WTC11 (cell line): ENCODE measurements at regions not wholly inside any gene's neighbourhood (a gene's known extent, or its start where the extent isn't known, plus 50 kb on each side); places are given as distances from the start of the nearest gene placed in this dataset.

Experiments used
- E2F5 ChIP-seq: sonication (generic); formaldehyde crosslinking; IDR thresholded peaks from 2 replicates; pipeline ENCODE4 v1.8.1; 2022; ENCODE audit warnings: mild to moderate bottlenecking, moderate library complexity, missing genetic modification reagents
- ERG ChIP-seq: fragments of 250-450 bp; sonication (Bioruptor Pico); IDR thresholded peaks from 2 replicates; pipeline ENCODE4 v1.8.0; 2021; ENCODE audit warnings: mild to moderate bottlenecking
- FOXK1 ChIP-seq: sonication (generic); formaldehyde crosslinking; IDR thresholded peaks from 2 replicates; pipeline ENCODE4 v1.8.0; 2022; ENCODE audit warnings: mild to moderate bottlenecking, moderate library complexity, missing genetic modification reagents
- JUN ChIP-seq: sonication (generic); formaldehyde crosslinking; IDR thresholded peaks from 2 replicates; pipeline ENCODE4 v1.8.0; 2023; ENCODE audit warnings: mild to moderate bottlenecking, missing genetic modification reagents
- NR1H2 ChIP-seq: sonication (generic); formaldehyde crosslinking; IDR thresholded peaks from 2 replicates; pipeline ENCODE4 v1.9.0; 2021; ENCODE audit warnings: mild to moderate bottlenecking, moderate library complexity, missing genetic modification reagents
- ZMAT4 ChIP-seq: fragments of 250-450 bp; sonication (Bioruptor Pico); IDR thresholded peaks from 2 replicates; pipeline ENCODE4 v1.9.0; 2021; ENCODE audit warnings: mild to moderate bottlenecking
- TF ChIP-seq, protein P1 (sequence below): fragments of 200-600 bp; IDR thresholded peaks from 2 replicates; pipeline ENCODE4 v1.8.0; 2022; ENCODE audit warnings: antibody characterized with exemption
- TF ChIP-seq, protein P2 (sequence below): sonication (generic); formaldehyde crosslinking; IDR thresholded peaks from 2 replicates; pipeline ENCODE4 v1.8.0; 2022; ENCODE audit warnings: mild to moderate bottlenecking, missing genetic modification reagents

- no peak for TF ChIP-seq E2F5 (CRISPR knock-in tag)
- TF ChIP-seq ZMAT4 (CRISPR knock-in tag): no peak
- TF ChIP-seq, protein P1, sequence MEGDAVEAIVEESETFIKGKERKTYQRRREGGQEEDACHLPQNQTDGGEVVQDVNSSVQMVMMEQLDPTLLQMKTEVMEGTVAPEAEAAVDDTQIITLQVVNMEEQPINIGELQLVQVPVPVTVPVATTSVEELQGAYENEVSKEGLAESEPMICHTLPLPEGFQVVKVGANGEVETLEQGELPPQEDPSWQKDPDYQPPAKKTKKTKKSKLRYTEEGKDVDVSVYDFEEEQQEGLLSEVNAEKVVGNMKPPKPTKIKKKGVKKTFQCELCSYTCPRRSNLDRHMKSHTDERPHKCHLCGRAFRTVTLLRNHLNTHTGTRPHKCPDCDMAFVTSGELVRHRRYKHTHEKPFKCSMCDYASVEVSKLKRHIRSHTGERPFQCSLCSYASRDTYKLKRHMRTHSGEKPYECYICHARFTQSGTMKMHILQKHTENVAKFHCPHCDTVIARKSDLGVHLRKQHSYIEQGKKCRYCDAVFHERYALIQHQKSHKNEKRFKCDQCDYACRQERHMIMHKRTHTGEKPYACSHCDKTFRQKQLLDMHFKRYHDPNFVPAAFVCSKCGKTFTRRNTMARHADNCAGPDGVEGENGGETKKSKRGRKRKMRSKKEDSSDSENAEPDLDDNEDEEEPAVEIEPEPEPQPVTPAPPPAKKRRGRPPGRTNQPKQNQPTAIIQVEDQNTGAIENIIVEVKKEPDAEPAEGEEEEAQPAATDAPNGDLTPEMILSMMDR: no peak
- TF ChIP-seq JUN (CRISPR knock-in tag): no peak
- TF ChIP-seq ERG (CRISPR knock-in tag): no peak
- no peak for TF ChIP-seq NR1H2
- TF ChIP-seq, protein P2, sequence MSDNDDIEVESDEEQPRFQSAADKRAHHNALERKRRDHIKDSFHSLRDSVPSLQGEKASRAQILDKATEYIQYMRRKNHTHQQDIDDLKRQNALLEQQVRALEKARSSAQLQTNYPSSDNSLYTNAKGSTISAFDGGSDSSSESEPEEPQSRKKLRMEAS: no peak
- no peak for TF ChIP-seq FOXK1
Measured at GRCh38 chr20:56981301-56981700, 285.1 kb downstream of the BMP7 start.
